HG02973 (cell line): ENCODE measurements at regions not wholly inside any gene's neighbourhood (a gene's known extent, or its start where the extent isn't known, plus 50 kb on each side); places are given as distances from the start of the nearest gene placed in this dataset.

Source experiments
- ATAC-seq: cut with Tn5 transposase; IDR thresholded peaks from one replicate; pipeline ENCODE4 v1.9.1; 2021; ENCODE audit warnings: moderate library complexity; ENCODE audit not compliant: unreplicated experiment

- no peak for ATAC-seq
Observed at GRCh38 chr3:178062126-178062525, 474.1 kb upstream of the KCNMB2 start.

- no peak for ATAC-seq
Observed at GRCh38 chr3:178063461-178063860, 472.8 kb upstream of the KCNMB2 start.

- no peak for ATAC-seq
Observed at GRCh38 chr3:178067721-178068120, 468.5 kb upstream of the KCNMB2 start.

- ATAC-seq = no peak
Observed at GRCh38 chr3:178072391-178073305, 463.6 kb upstream of the KCNMB2 start.

GRCh38 chr3:178073366-178073765, 462.9 kb upstream of the KCNMB2 start:
- no peak for ATAC-seq

GRCh38 chr3:178075344-178075743, 460.9 kb upstream of the KCNMB2 start:
- no peak for ATAC-seq

- ATAC-seq = no peak
Observed at GRCh38 chr3:178078953-178079352, 457.3 kb upstream of the KCNMB2 start.

GRCh38 chr3:178079966-178080365, 456.3 kb upstream of the KCNMB2 start:
- ATAC-seq = no peak

- ATAC-seq = no peak
Observed at GRCh38 chr3:178082326-178082906, 453.8 kb upstream of the KCNMB2 start.

- ATAC-seq = no peak
Observed at GRCh38 chr3:178083906-178084866, 452.1 kb upstream of the KCNMB2 start.

GRCh38 chr3:178084938-178085816, 451.1 kb upstream of the KCNMB2 start:
- ATAC-seq = no peak

GRCh38 chr3:178085817-178086123, 450.5 kb upstream of the KCNMB2 start:
- ATAC-seq = no peak

GRCh38 chr3:178086144-178086825, 450.0 kb upstream of the KCNMB2 start:
- no peak for ATAC-seq

- no peak for ATAC-seq
Observed at GRCh38 chr3:178087376-178087775, 448.9 kb upstream of the KCNMB2 start.

- ATAC-seq = no peak
Observed at GRCh38 chr3:178088963-178089362, 447.3 kb upstream of the KCNMB2 start.

GRCh38 chr3:178090899-178091298, 445.3 kb upstream of the KCNMB2 start:
- no peak for ATAC-seq

GRCh38 chr3:178095522-178095921, 440.7 kb upstream of the KCNMB2 start:
- no peak for ATAC-seq

GRCh38 chr3:178096955-178097354, 439.3 kb upstream of the KCNMB2 start:
- no peak for ATAC-seq

- no peak for ATAC-seq
Observed at GRCh38 chr3:178097576-178097975, 438.7 kb upstream of the KCNMB2 start.

GRCh38 chr3:178099274-178099673, 437.0 kb upstream of the KCNMB2 start:
- no peak for ATAC-seq
